Central memory CD8-positive, alpha-beta T cell (primary cell): ENCODE measurements at regions not wholly inside any gene's neighbourhood (a gene's known extent, or its start where the extent isn't known, plus 50 kb on each side); places are given as distances from the start of the nearest gene placed in this dataset.
"Not testable (repeated sequence)": the region's sequence is repeated elsewhere in the genome, so short reads cannot be mapped to it uniquely, and the experiment has no call there.

ENCODE experiments used
- ATAC-seq: fragments of 150-1000 bp; cut with Tn5 transposase; replicated peaks from 2 replicates; pipeline ENCODE4 v1.10.0; 2022; ENCODE audit warnings: mild to moderate bottlenecking, moderate FRiP score, moderate number of reproducible peaks; ENCODE audit not compliant: poor library complexity, severe bottlenecking; ENCODE audit errors: extremely low read depth
- DNase-seq, 2 donors: peaks; one replicate each; pipeline ENCODE4 v3.0.0; 2021; ENCODE audit warnings: low spot score in 2 of 2
- H3K27ac Mint-ChIP-seq: one replicate; pipeline ENCODE4 v1.8.0; 2022; ENCODE audit warnings: low read depth, mild to moderate bottlenecking, moderate library complexity, mixed read lengths
- H3K27me3 Mint-ChIP-seq: one replicate; pipeline ENCODE4 v1.8.0; 2022; ENCODE audit warnings: mixed read lengths
- H3K36me3 Mint-ChIP-seq: one replicate; pipeline ENCODE4 v1.8.0; 2022; ENCODE audit warnings: mild to moderate bottlenecking, moderate library complexity, mixed read lengths; ENCODE audit not compliant: insufficient read depth
- H3K4me1 Mint-ChIP-seq: one replicate; pipeline ENCODE4 v1.8.0; 2022; ENCODE audit warnings: mixed read lengths
- H3K4me3 Mint-ChIP-seq: one replicate; pipeline ENCODE4 v1.8.0; 2022; ENCODE audit warnings: mild to moderate bottlenecking, moderate library complexity, mixed read lengths
- H3K9me3 Mint-ChIP-seq: one replicate; pipeline ENCODE4 v1.8.0; 2022; ENCODE audit warnings: mixed read lengths

DNA sequence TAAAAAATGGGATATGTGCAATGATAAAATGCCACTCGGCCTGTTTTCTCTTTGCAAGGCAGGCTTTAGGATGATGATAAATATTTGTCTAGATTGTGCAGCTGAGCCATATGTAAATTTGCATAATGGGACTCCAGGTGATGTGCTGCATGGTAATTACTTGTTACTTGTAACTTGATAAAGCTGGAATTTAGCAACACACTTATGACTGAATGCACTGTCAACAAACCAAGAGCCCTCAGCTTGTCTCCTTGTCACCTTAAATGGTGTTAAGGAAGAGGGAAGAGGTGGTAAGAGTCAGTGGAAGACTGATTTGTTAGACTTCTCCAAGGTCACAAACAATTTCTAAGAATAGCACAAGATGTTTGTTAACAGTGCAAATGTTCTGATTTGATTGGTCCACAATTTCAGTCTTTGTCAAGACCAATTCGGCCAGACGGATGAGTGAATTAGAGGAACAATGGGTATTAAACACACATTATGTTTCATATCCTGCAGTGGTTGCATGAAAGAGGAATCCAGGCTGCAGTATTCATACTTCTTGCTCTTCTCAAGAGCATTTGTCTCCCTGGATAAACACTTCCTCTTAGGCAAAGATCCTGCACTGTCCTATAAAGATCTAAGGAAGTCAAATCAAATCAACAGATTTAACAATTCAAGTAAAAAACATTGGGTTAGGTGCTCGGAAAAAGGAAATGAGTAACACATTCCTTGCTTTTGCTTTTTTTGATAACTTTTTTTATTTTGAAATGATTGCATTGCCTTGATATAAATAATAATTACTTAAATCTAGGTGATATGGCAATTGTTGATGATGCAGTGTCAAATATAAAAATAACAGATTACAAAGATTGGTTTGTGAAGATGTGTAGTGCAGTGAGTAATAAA is 448.3 kb upstream of the DDI1 start:
- H3K36me3 Mint-ChIP-seq, result peaks cover 1% of the 10 kb centered on the region
- no peaks in the 10 kb centered on the region for H3K4me1 Mint-ChIP-seq
- ATAC-seq (no peak), DNase-seq (no peak)
- no peak overlapping the region for H3K4me3 Mint-ChIP-seq
- no peak overlapping the region for H3K27ac Mint-ChIP-seq
- no peaks in the 10 kb centered on the region for H3K9me3 Mint-ChIP-seq
- H3K27me3 Mint-ChIP-seq, result peaks cover 22% of the 10 kb centered on the region

GRCh38 chr11:103591554-103591953 is 444.9 kb upstream of the DDI1 start:
- Mint-ChIP-seq H3K27ac (no peak overlapping the region), H3K36me3 (peaks cover 1% of the 10 kb centered on the region), H3K27me3 (peaks cover 24% of the 10 kb centered on the region), H3K9me3 (no peaks in the 10 kb centered on the region), H3K4me1 (no peaks in the 10 kb centered on the region), H3K4me3 (no peak overlapping the region)
- DNase-seq (no peak), ATAC-seq (no peak)

DNA sequence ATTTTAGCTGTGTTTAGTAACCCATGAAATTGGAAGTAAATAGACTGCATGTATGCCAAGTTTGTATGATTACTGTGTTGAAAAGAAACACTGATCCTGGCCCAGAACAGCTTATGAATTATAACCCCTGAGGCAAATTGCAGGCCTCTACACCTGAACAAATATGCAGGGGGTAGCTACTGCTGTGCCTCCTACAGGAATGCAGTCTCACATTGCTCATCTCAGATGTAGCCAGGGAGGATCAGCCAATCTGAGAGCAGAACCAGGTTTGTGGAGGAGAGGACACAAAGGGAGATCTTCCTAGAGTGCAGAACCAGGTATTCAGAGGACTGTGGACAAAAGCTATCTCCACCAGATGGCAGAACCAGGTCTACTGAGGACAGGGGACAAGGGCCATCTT is 442.2 kb upstream of the DDI1 start:
- H3K27me3 Mint-ChIP-seq, result peaks cover 12% of the 10 kb centered on the region
- H3K4me3 Mint-ChIP-seq, result no peak overlapping the region
- H3K27ac Mint-ChIP-seq, result no peak overlapping the region
- H3K9me3 Mint-ChIP-seq, result no peaks in the 10 kb centered on the region
- no peaks in the 10 kb centered on the region for H3K36me3 Mint-ChIP-seq
- ATAC-seq (no peak), DNase-seq (no peak)
- H3K4me1 Mint-ChIP-seq, result no peaks in the 10 kb centered on the region

DNA sequence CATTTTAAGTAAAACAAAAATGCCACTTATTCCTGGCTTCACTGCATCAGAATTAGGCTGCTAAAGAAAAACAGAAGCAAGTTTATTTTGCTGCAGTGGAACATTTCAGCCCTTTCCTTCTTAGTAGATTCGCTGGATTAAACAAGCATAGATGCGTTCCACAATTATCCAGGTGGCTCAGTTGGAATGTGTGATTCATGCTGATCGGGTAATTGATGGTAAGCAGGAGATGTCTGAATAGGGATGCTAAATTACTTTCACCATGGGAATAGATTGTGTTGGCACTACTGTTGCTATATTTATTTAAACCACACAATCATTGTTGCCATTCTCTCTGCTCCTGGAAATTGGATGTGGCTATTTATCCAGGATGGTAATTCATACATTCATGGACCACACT is 440.1 kb upstream of the DDI1 start:
- H3K27ac Mint-ChIP-seq, result no peak overlapping the region
- H3K4me1 Mint-ChIP-seq, result no peaks in the 10 kb centered on the region
- no peaks in the 10 kb centered on the region for H3K36me3 Mint-ChIP-seq
- no peak for ATAC-seq
- no peaks in the 10 kb centered on the region for H3K9me3 Mint-ChIP-seq
- no peak overlapping the region for H3K4me3 Mint-ChIP-seq
- DNase-seq, result no peak
- H3K27me3 Mint-ChIP-seq, result peaks cover 26% of the 10 kb centered on the region

- DNase-seq (no peak), ATAC-seq (no peak)
- H3K27me3 Mint-ChIP-seq, result peaks cover 59% of the 10 kb centered on the region
- no peaks in the 10 kb centered on the region for H3K9me3 Mint-ChIP-seq
- H3K4me3 Mint-ChIP-seq, result no peak overlapping the region
- no peak overlapping the region for H3K27ac Mint-ChIP-seq
- H3K4me1 Mint-ChIP-seq, result no peaks in the 10 kb centered on the region
- no peaks in the 10 kb centered on the region for H3K36me3 Mint-ChIP-seq
These were observed 435.1 kb upstream of the DDI1 start for GRCh38 chr11:103601225-103601846.

GRCh38 chr11:103602840-103603239 is 433.6 kb upstream of the DDI1 start:
- ATAC-seq (no peak), DNase-seq (no peak)
- Mint-ChIP-seq H3K4me3 (no peak overlapping the region), H3K9me3 (no peaks in the 10 kb centered on the region), H3K27ac (no peak overlapping the region), H3K36me3 (no peaks in the 10 kb centered on the region), H3K27me3 (peaks cover 51% of the 10 kb centered on the region), H3K4me1 (no peaks in the 10 kb centered on the region)

DNA sequence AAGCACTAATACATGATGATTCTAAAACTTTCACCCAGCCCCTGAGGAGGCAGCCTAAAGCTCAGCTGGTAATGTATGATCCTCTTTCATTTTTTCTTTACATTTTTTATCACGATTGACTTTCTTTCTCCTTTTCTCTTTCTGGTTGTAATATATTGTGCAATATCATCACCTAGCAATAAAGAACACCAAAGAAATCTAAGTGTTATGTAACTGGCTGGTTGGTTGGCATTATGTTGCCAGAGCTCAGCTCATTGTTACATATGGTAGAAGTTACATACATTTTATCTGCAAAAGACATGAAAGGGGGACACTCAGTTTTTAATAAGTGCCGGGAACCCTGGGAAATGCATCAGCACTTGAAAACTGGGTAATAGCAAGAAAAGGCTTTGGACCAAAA is 432.1 kb upstream of the DDI1 start:
- Mint-ChIP-seq H3K27ac (no peak overlapping the region), H3K27me3 (peaks cover 57% of the 10 kb centered on the region), H3K9me3 (no peaks in the 10 kb centered on the region), H3K36me3 (no peaks in the 10 kb centered on the region), H3K4me3 (no peak overlapping the region), H3K4me1 (no peaks in the 10 kb centered on the region)
- DNase-seq (no peak), ATAC-seq (no peak)

GRCh38 chr11:103608566-103608965 is 427.9 kb upstream of the DDI1 start:
- no peaks in the 10 kb centered on the region for H3K36me3 Mint-ChIP-seq
- peaks cover 37% of the 10 kb centered on the region for H3K27me3 Mint-ChIP-seq
- no peaks in the 10 kb centered on the region for H3K9me3 Mint-ChIP-seq
- H3K4me1 Mint-ChIP-seq, result no peaks in the 10 kb centered on the region
- ATAC-seq, result no peak
- H3K27ac Mint-ChIP-seq, result no peak overlapping the region
- H3K4me3 Mint-ChIP-seq, result no peak overlapping the region
- DNase-seq, result no peak

DNA sequence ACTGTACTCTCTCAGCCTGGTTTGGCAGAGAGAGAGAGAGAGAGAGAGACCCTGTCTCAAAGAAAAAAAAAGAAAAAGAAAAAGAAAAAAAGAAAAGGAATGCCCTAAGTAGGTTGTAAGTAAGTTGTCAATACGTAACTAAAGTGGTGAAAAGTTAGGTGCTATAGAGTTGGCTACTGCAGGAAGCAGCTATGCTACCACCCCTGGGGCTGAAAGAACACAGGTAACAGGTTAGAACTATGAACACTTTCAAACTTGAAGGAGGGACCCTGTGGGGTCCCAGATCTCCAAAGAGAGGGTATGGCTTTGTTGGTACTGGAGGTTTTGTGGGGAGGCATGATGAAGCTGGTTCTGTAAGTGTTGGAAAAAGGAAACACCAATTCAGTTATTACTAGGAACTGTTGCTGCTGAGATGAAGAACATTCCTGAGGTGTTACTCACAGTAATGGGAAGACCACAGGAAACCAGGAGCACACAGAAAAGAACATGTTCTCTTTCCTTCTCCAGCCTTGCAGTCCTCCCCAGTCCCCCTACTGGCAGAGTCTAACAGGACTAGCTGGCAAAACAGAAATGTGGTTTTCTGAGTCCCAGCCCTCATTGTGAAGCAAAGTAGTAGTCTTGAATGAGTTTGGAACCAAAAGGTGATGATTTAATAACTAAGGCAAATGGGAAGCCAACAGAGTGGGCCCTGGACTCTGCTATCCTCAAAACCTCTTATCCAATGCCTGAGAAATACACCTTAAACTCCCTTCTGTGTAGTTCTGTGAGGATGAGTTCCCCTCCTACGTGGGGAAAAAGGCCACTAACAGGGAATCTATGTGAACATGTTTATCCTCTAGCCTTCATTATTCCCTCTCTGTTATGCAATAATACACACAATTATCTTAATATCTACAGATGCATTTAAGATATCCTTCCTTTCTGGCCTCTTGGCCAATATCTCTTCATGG is 427.0 kb upstream of the DDI1 start:
- H3K36me3 Mint-ChIP-seq, result no peaks in the 10 kb centered on the region
- peaks cover 40% of the 10 kb centered on the region for H3K27me3 Mint-ChIP-seq
- no peak overlapping the region for H3K4me3 Mint-ChIP-seq
- no peaks in the 10 kb centered on the region for H3K4me1 Mint-ChIP-seq
- ATAC-seq (no peak), DNase-seq (no peak)
- H3K27ac Mint-ChIP-seq, result no peak overlapping the region
- no peaks in the 10 kb centered on the region for H3K9me3 Mint-ChIP-seq

GRCh38 chr11:103610435-103610834 is 426.0 kb upstream of the DDI1 start:
- H3K36me3 Mint-ChIP-seq, result no peaks in the 10 kb centered on the region
- peaks cover 40% of the 10 kb centered on the region for H3K27me3 Mint-ChIP-seq
- H3K4me1 Mint-ChIP-seq, result no peaks in the 10 kb centered on the region
- H3K9me3 Mint-ChIP-seq, result no peaks in the 10 kb centered on the region
- no peak for DNase-seq
- H3K27ac Mint-ChIP-seq, result no peak overlapping the region
- ATAC-seq, result no peak
- no peak overlapping the region for H3K4me3 Mint-ChIP-seq

DNA sequence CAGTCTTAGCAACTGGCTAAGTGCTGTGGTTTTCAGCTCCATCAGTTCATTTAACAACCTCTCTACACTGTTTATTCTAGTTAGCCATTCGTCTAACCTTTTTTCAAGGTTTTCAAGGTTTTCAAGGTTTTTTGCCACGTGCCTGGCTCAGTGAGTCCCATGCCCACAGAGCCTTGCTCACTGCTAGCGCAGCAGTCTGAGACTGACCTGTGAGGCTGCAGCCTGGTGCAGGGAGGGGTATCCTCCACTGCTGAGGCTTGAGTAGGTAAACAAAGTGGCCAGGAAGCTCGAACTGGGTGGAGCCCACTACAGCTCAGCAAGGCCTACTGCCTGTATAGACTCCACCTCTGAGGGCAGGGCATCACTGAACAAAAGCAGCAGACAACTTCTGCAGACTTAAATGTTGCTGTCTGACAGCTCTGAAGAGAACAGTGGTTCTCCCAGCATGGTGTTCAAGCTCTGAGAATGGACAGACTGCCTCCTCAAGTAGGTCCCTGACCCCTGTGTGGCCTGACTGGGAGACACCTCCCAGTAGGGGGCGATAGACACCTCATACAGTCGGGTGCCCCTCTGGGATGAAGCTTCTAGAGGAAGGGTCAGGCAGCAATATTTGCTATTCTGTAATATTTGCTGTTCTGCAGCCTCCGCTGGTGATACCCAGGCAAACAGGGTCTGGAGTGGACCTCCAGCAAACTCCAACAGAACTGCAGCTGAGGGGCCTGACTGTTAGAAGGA is 424.7 kb upstream of the DDI1 start:
- not testable (repeated sequence) for H3K4me3 Mint-ChIP-seq, H3K36me3 Mint-ChIP-seq, H3K9me3 Mint-ChIP-seq, H3K27ac Mint-ChIP-seq, ATAC-seq, H3K4me1 Mint-ChIP-seq, DNase-seq
- peaks cover 42% of the 10 kb centered on the region for H3K27me3 Mint-ChIP-seq

DNA sequence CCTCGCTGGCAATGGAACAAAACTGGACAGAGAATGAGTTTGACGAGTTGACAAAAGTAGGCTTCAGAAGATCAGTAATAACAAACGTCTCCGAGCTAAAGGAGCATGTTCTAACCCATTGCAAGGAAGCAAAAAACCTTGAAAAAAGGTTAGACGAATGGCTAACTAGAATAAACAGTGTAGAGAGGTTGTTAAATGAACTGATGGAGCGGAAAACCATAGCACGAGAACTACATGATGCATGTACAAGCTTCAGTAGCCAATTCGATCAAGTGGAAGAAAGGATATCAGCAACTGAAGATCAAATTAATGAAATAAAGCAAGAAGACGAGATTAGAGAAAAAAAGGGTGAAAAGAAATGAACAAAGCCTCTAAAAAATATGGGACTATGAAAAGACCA is 424.0 kb upstream of the DDI1 start:
- not testable (repeated sequence) for DNase-seq, H3K4me3 Mint-ChIP-seq, H3K36me3 Mint-ChIP-seq, ATAC-seq, H3K4me1 Mint-ChIP-seq, H3K27ac Mint-ChIP-seq, H3K9me3 Mint-ChIP-seq
- H3K27me3 Mint-ChIP-seq, result peaks cover 42% of the 10 kb centered on the region
